Retinal pigment epithelial cell (primary cell): ENCODE measurements at regions not wholly inside any gene's neighbourhood (a gene's known extent, or its start where the extent isn't known, plus 50 kb on each side); places are given as distances from the start of the nearest gene placed in this dataset.

Source experiments
- DNase-seq: peaks from one replicate; pipeline ENCODE4 v3.0.0-alpha.2; 2010; ENCODE audit warnings: low read depth
- H3K4me3 ChIP-seq: 2 replicates; pipeline ENCODE4 v1.5.1; 2011; ENCODE audit warnings: mild to moderate bottlenecking, low read length, control low read depth, moderate library complexity
- CTCF ChIP-seq: conservative IDR thresholded peaks from 2 replicates; pipeline ENCODE4 v1.5.1; 2011; ENCODE audit warnings: low read depth, low read length, control low read depth, inconsistent platforms

DNA sequence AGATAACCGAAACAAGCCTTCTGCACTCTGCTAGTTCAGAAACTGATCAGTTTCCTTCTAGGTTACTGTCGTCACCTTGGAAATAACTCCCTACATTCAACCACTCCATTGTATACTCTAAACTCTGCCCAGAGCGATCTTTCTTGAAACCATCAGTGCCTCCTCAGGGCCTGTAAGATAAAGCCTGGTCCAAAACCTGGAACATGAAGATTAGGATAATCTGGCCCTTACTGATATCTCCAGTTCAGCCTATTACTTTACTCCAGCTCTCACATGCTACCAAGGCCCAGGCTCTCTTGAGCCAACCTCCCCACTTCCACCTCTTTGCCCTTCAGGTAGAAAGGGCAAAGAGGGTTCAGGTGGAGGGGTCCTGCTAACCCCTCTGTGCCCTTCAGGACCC lies 125.3 kb upstream of the RXFP2 start:
- no peak for DNase-seq
- no peak for TF ChIP-seq CTCF
- H3K4me3 ChIP-seq = no peak overlapping the region

GRCh38 chr13:31614704-31615103 lies 124.6 kb upstream of the RXFP2 start:
- no peak for TF ChIP-seq CTCF
- no peak for DNase-seq
- no peak overlapping the region for H3K4me3 ChIP-seq

- TF ChIP-seq CTCF = no peak
- DNase-seq = no peak
- H3K4me3 ChIP-seq = no peak overlapping the region
Measured at GRCh38 chr13:31625115-31625514, 114.2 kb upstream of the RXFP2 start.

DNA sequence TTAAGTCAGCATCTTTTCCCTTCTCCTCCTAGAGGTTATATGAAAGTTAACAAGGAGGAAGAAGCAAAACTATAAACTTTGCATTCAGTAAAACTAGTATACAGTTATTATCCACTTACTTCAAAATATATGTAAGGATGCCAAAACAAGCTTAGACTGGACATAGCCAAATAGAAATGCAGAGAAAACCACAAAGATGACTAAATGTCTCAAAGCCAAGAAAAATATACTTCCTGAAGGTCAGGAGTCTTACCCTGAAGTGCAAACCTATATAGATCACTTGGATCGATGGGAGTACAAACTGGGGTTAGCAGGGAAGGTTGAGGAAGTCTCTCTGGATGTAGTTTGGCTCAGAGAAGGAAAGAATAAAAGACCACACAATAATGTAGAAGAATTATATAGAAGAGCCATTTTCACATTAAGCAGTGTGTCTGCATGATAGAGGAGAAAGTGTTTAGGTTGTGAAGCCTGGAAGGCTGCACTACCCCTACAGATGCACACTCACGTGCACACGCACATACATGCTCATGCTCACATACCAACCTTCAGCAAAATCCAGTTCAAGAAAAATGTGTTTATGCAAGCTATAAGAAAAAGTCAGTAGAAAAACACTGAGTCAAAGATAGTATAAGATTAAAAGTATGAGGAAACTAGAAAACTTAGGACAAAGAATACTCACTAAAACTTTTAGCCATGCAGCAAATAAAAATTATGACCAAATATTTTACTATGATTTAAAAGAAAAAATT lies 112.1 kb upstream of the RXFP2 start:
- TF ChIP-seq CTCF = no peak
- no peak for DNase-seq
- no peak overlapping the region for H3K4me3 ChIP-seq

GRCh38 chr13:31629085-31629780 lies 110.1 kb upstream of the RXFP2 start:
- no peak for TF ChIP-seq CTCF
- no peak for DNase-seq
- no peak overlapping the region for H3K4me3 ChIP-seq

GRCh38 chr13:31631071-31631470 lies 108.3 kb upstream of the RXFP2 start:
- TF ChIP-seq CTCF = no peak
- no peak for DNase-seq
- H3K4me3 ChIP-seq = no peak overlapping the region

GRCh38 chr13:31631746-31632145 lies 107.6 kb upstream of the RXFP2 start:
- no peak for DNase-seq
- TF ChIP-seq CTCF = no peak
- H3K4me3 ChIP-seq = no peak overlapping the region
